HFF-Myc (cell line): ENCODE measurements at regions not wholly inside any gene's neighbourhood (a gene's known extent, or its start where the extent isn't known, plus 50 kb on each side); places are given as distances from the start of the nearest gene placed in this dataset.

Experiments
- DNase-seq: peaks from one replicate; pipeline ENCODE4 v3.0.0-alpha.2; 2011; ENCODE audit warnings: low read depth; ENCODE audit errors: extremely low read depth
- H3K4me3 ChIP-seq: replicated peaks from 2 replicates; pipeline ENCODE4 v1.5.1; 2011; ENCODE audit warnings: low read depth, mild to moderate bottlenecking, control low read depth, low read length
- CTCF ChIP-seq: IDR thresholded peaks from 2 replicates; pipeline ENCODE4 v1.5.1; 2012; ENCODE audit warnings: mild to moderate bottlenecking, low read depth, low read length, control low read depth; ENCODE audit errors: missing control alignments

GRCh38 chr7:17665029-17665428 lies 275.3 kb downstream of the SNX13 start:
- no peak for TF ChIP-seq CTCF
- no peak overlapping the region for H3K4me3 ChIP-seq
- no peak for DNase-seq

- H3K4me3 ChIP-seq: no peak overlapping the region
- DNase-seq: no peak
- no peak for TF ChIP-seq CTCF
Measured at GRCh38 chr7:17668122-17668521, 272.2 kb downstream of the SNX13 start.

- TF ChIP-seq CTCF: no peak
- H3K4me3 ChIP-seq: no peak overlapping the region
- no peak for DNase-seq
Measured at GRCh38 chr7:17669204-17669603, 271.1 kb downstream of the SNX13 start.

GRCh38 chr7:17671956-17672355 lies 268.3 kb downstream of the SNX13 start:
- H3K4me3 ChIP-seq: no peak overlapping the region
- no peak for TF ChIP-seq CTCF
- no peak for DNase-seq

GRCh38 chr7:17672783-17673182 lies 267.5 kb downstream of the SNX13 start:
- no peak for DNase-seq
- TF ChIP-seq CTCF: no peak
- H3K4me3 ChIP-seq: no peak overlapping the region

GRCh38 chr7:17674166-17674942 lies 265.9 kb downstream of the SNX13 start:
- no peak for TF ChIP-seq CTCF
- no peak overlapping the region for H3K4me3 ChIP-seq
- DNase-seq: no peak
